Choroid plexus epithelial cell (primary cell): ENCODE measurements at regions not wholly inside any gene's neighbourhood (a gene's known extent, or its start where the extent isn't known, plus 50 kb on each side); places are given as distances from the start of the nearest gene placed in this dataset.

Experiments
- DNase-seq: peaks from one replicate; pipeline ENCODE4 v3.0.0-alpha.2; 2010; ENCODE audit warnings: low read depth
- H3K4me3 ChIP-seq: 2 replicates; pipeline ENCODE4 v1.5.1; 2011; ENCODE audit warnings: low read depth, mild to moderate bottlenecking, control low read depth, low read length, moderate library complexity
- CTCF ChIP-seq: conservative IDR thresholded peaks from 2 replicates; pipeline ENCODE4 v1.5.1; 2011; ENCODE audit warnings: low read depth, mild to moderate bottlenecking, control low read depth, inconsistent platforms, low read length, moderate library complexity

- no peak for TF ChIP-seq CTCF
- H3K4me3 ChIP-seq: no peak overlapping the region
- no peak for DNase-seq
Measured at GRCh38 chr5:152607401-152608160, 202.5 kb upstream of the NMUR2 start.

- no peak for DNase-seq
Measured at GRCh38 chr5:152608458-152608857, 203.4 kb upstream of the NMUR2 start.

GRCh38 chr5:152619756-152620155 lies 214.7 kb upstream of the NMUR2 start:
- H3K4me3 ChIP-seq: no peak overlapping the region
- DNase-seq: no peak
- TF ChIP-seq CTCF: no peak

More at GRCh38 chr5:152608458-152608857, 203.4 kb upstream of the NMUR2 start:
- TF ChIP-seq CTCF: no peak
- no peak overlapping the region for H3K4me3 ChIP-seq

GRCh38 chr5:152622628-152623027 lies 217.5 kb upstream of the NMUR2 start:
- DNase-seq: no peak
- H3K4me3 ChIP-seq: no peak overlapping the region
- no peak for TF ChIP-seq CTCF

- TF ChIP-seq CTCF: no peak
Measured at GRCh38 chr5:152623951-152624350, 218.9 kb upstream of the NMUR2 start.

GRCh38 chr5:152625696-152626095 lies 220.6 kb upstream of the NMUR2 start:
- no peak for TF ChIP-seq CTCF

More at GRCh38 chr5:152623951-152624350, 218.9 kb upstream of the NMUR2 start:
- DNase-seq: no peak
- no peak overlapping the region for H3K4me3 ChIP-seq

GRCh38 chr5:152631221-152631620 lies 226.1 kb upstream of the NMUR2 start:
- H3K4me3 ChIP-seq: no peak overlapping the region
- no peak for TF ChIP-seq CTCF
- no peak for DNase-seq

More at GRCh38 chr5:152625696-152626095, 220.6 kb upstream of the NMUR2 start:
- DNase-seq: no peak
- no peak overlapping the region for H3K4me3 ChIP-seq
